ENCODE measurements at regions not wholly inside any gene's neighbourhood (a gene's known extent, or its start where the extent isn't known, plus 50 kb on each side); places are given as distances from the start of the nearest gene placed in this dataset.

- no peak for FAIRE-seq
- Histone ChIP-seq H3K4me1 (replicated peaks in 1 of 2; ENCODE audit: control insufficient read depth in 2 of 2, insufficient read depth in 2 of 2, low read length in 2 of 2) (no peaks in the 10 kb centered on the region), H3K27ac (ENCODE audit: extremely low read depth, low read depth, low read length) (no peak overlapping the region), H3K79me2 (ENCODE audit: control insufficient read depth, insufficient read depth, low read length) (no peaks in the 10 kb centered on the region), H3K27me3 (ENCODE audit: control insufficient read depth in 2 of 2, insufficient read depth in 2 of 2, low read length in 2 of 2) (no peaks in the 10 kb centered on the region), H3K9me3 (replicated peaks; ENCODE audit: control insufficient read depth, insufficient read depth, low read depth, low read length) (no peaks in the 10 kb centered on the region), H3K9me1 (ENCODE audit: control insufficient read depth, insufficient read depth, low read length) (no peaks in the 10 kb centered on the region), H3K36me3 (ENCODE audit: control insufficient read depth, insufficient read depth, low read length) (no peaks in the 10 kb centered on the region), H3K4me3 (no peak overlapping the region), H2AFZ (ENCODE audit: low read depth, low read length) (no peak overlapping the region), H3K9ac (ENCODE audit: insufficient read depth in 1 of 2, low read depth in 2 of 2, low read length in 2 of 2) (no peak overlapping the region), H3K4me2 (ENCODE audit: insufficient read depth, low read length) (no peak overlapping the region), H4K20me1 (replicated peaks; ENCODE audit: control insufficient read depth, insufficient read depth, low read length) (no peaks in the 10 kb centered on the region)
- CTCF ChIA-PET (ENCODE audit: low intra/inter-chr PET ratio), result no interaction called here
- in situ Hi-C loops (cut with MboI) (no loop called here), intact Hi-C loops (cut with micrococcal nuclease) (no loop called here)
- no TSS peak for BruUV-seq (replicated peaks)
- no peak for DNase-seq (ENCODE audit: extremely low read depth in 1 of 4, low spot score in 3 of 4)
- WGBS (ENCODE audit: insufficient coverage, low coverage, missing lambda C conversion rate), result 0% methylated on average over 4 of the region's 4 CpGs
- ATAC-seq, result no peak
- POLR2A ChIA-PET, result interaction anchor here (0.8 to 1.7 kb wide), 4 partner anchors 10 to 250 kb away, joined by 3 to 4 read pairs (median 4); no protein-coding TSS in a partner anchor
- TF ChIP-seq PHB2 (IDR thresholded peaks at IDR 0.05; ENCODE audit: low read depth), result no peak
- TF ChIP-seq TBP (optimal IDR thresholded peaks at IDR 0.05; ENCODE audit: low read depth, low read length), result no peak
- TF ChIP-seq CEBPZ (IDR thresholded peaks at IDR 0.05; ENCODE audit: borderline replicate concordance, low read depth, low read length), result no peak
- no peak for TF ChIP-seq ETV6 (IDR thresholded peaks at IDR 0.05; ENCODE audit: borderline replicate concordance in 1 of 2, low read depth in 2 of 2, low read length in 1 of 2)
- no peak for TF ChIP-seq ETV6 (CRISPR knock-in tag; IDR thresholded peaks at IDR 0.05; ENCODE audit: borderline replicate concordance)
- TF ChIP-seq ZNF263 (CRISPR knock-in tag; IDR thresholded peaks at IDR 0.05; ENCODE audit: borderline replicate concordance), result no peak
- TF ChIP-seq STAT5A (IDR thresholded peaks at IDR 0.05; ENCODE audit: borderline replicate concordance, low read length), result no peak
- TF ChIP-seq NFE2L1 (tag; IDR thresholded peaks at IDR 0.05; ENCODE audit: borderline replicate concordance, low read depth), result no peak
- no peak for TF ChIP-seq ZNF318 (IDR thresholded peaks at IDR 0.05; ENCODE audit: borderline replicate concordance in 1 of 2, low read depth in 1 of 2)
- TF ChIP-seq KDM1A (IDR thresholded peaks at IDR 0.05), result no peak
Observed at GRCh38 chr4:112895811-112896608, 153.4 kb upstream of the ANK2 start.
